HEK293 (cell line): ENCODE measurements at regions not wholly inside any gene's neighbourhood (a gene's known extent, or its start where the extent isn't known, plus 50 kb on each side); places are given as distances from the start of the nearest gene placed in this dataset.

Experiments used
- YY1 ChIP-seq: fragments of 450-650 bp; formaldehyde crosslinking; IDR thresholded peaks from 2 replicates; pipeline ENCODE4 v1.5.1; 2018; ENCODE audit warnings: missing biosample characterization, missing genetic modification characterization
- ZNF10 ChIP-seq: fragments of 450-650 bp; formaldehyde crosslinking; IDR thresholded peaks from 2 replicates; pipeline ENCODE4 v1.5.1; 2017; ENCODE audit warnings: missing biosample characterization, missing genetic modification characterization
- ZNF133 ChIP-seq: fragments of 450-650 bp; formaldehyde crosslinking; IDR thresholded peaks from 2 replicates; pipeline ENCODE4 v1.5.1; 2016; ENCODE audit warnings: missing biosample characterization, missing genetic modification characterization
- ZNF302 ChIP-seq: fragments of 450-650 bp; formaldehyde crosslinking; IDR thresholded peaks from 2 replicates; pipeline ENCODE4 v1.5.1; 2016; ENCODE audit warnings: missing biosample characterization, missing genetic modification characterization, low read depth
- ZNF324 ChIP-seq: fragments of 450-650 bp; formaldehyde crosslinking; IDR thresholded peaks from 2 replicates; pipeline ENCODE4 v1.5.1; 2016; ENCODE audit warnings: missing biosample characterization, missing genetic modification characterization
- ZNF404 ChIP-seq: fragments of 450-650 bp; formaldehyde crosslinking; IDR thresholded peaks from 2 replicates; pipeline ENCODE4 v1.5.1; 2017; ENCODE audit warnings: missing biosample characterization, missing genetic modification characterization
- ZNF658 ChIP-seq: fragments of 450-650 bp; formaldehyde crosslinking; IDR thresholded peaks from 2 replicates; pipeline ENCODE4; 2016; ENCODE audit warnings: missing biosample characterization, missing genetic modification characterization
- ZNF747 ChIP-seq: fragments of 450-650 bp; formaldehyde crosslinking; IDR thresholded peaks from 2 replicates; pipeline ENCODE4 v1.5.1; 2016; ENCODE audit warnings: missing biosample characterization, missing genetic modification characterization
- TF ChIP-seq, protein P1 (sequence below): fragments of 450-650 bp; IDR thresholded peaks from 2 replicates; pipeline ENCODE4 v1.5.1; 2018; ENCODE audit warnings: missing biosample characterization, missing genetic modification characterization
- TF ChIP-seq, protein P2 (sequence below): fragments of 450-650 bp; formaldehyde crosslinking; IDR thresholded peaks from 2 replicates; pipeline ENCODE4 v1.5.1; 2016; ENCODE audit warnings: missing biosample characterization, missing genetic modification characterization
- TF ChIP-seq, protein P3 (sequence below): fragments of 450-650 bp; formaldehyde crosslinking; IDR thresholded peaks from 2 replicates; pipeline ENCODE4 v1.5.1; 2016; ENCODE audit warnings: missing biosample characterization, missing genetic modification characterization
- TF ChIP-seq, protein P4 (sequence below): fragments of 450-650 bp; formaldehyde crosslinking; IDR thresholded peaks from 2 replicates; pipeline ENCODE4 v1.5.1; 2016; ENCODE audit warnings: missing biosample characterization, missing genetic modification characterization, low read depth

DNA sequence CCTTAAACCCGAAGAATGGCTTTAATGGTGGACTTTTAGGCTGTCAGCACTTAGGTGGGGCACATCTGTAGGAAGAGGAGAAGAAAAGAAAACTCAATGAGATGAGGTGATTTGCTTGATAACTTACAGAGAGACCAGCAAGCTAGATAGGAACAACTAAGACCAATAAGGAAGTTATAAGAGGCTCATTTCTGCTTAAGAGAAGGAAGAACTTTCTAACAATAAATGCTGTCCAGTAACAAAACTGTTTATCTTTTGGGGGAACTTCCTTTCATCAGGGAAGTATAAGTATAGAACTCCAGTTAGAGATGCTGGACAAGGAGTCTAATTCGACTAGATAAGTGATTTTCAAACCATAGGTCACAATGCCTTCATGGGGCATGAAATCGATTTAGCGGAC is 107.2 kb upstream of the SIRPA start:
- TF ChIP-seq, protein P1, sequence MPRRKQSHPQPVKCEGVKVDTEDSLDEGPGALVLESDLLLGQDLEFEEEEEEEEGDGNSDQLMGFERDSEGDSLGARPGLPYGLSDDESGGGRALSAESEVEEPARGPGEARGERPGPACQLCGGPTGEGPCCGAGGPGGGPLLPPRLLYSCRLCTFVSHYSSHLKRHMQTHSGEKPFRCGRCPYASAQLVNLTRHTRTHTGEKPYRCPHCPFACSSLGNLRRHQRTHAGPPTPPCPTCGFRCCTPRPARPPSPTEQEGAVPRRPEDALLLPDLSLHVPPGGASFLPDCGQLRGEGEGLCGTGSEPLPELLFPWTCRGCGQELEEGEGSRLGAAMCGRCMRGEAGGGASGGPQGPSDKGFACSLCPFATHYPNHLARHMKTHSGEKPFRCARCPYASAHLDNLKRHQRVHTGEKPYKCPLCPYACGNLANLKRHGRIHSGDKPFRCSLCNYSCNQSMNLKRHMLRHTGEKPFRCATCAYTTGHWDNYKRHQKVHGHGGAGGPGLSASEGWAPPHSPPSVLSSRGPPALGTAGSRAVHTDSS (tag by site-specific recombination): no peak
- TF ChIP-seq, protein P2, sequence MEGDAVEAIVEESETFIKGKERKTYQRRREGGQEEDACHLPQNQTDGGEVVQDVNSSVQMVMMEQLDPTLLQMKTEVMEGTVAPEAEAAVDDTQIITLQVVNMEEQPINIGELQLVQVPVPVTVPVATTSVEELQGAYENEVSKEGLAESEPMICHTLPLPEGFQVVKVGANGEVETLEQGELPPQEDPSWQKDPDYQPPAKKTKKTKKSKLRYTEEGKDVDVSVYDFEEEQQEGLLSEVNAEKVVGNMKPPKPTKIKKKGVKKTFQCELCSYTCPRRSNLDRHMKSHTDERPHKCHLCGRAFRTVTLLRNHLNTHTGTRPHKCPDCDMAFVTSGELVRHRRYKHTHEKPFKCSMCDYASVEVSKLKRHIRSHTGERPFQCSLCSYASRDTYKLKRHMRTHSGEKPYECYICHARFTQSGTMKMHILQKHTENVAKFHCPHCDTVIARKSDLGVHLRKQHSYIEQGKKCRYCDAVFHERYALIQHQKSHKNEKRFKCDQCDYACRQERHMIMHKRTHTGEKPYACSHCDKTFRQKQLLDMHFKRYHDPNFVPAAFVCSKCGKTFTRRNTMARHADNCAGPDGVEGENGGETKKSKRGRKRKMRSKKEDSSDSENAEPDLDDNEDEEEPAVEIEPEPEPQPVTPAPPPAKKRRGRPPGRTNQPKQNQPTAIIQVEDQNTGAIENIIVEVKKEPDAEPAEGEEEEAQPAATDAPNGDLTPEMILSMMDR (tag by site-specific recombination): no peak
- no peak for TF ChIP-seq ZNF747 (tag by site-specific recombination)
- TF ChIP-seq ZNF133 (tag by site-specific recombination): no peak
- TF ChIP-seq YY1 (tag by site-specific recombination): no peak
- no peak for TF ChIP-seq ZNF10 (tag by site-specific recombination)
- TF ChIP-seq ZNF658: no peak
- TF ChIP-seq ZNF404 (tag by site-specific recombination): no peak
- TF ChIP-seq, protein P3, sequence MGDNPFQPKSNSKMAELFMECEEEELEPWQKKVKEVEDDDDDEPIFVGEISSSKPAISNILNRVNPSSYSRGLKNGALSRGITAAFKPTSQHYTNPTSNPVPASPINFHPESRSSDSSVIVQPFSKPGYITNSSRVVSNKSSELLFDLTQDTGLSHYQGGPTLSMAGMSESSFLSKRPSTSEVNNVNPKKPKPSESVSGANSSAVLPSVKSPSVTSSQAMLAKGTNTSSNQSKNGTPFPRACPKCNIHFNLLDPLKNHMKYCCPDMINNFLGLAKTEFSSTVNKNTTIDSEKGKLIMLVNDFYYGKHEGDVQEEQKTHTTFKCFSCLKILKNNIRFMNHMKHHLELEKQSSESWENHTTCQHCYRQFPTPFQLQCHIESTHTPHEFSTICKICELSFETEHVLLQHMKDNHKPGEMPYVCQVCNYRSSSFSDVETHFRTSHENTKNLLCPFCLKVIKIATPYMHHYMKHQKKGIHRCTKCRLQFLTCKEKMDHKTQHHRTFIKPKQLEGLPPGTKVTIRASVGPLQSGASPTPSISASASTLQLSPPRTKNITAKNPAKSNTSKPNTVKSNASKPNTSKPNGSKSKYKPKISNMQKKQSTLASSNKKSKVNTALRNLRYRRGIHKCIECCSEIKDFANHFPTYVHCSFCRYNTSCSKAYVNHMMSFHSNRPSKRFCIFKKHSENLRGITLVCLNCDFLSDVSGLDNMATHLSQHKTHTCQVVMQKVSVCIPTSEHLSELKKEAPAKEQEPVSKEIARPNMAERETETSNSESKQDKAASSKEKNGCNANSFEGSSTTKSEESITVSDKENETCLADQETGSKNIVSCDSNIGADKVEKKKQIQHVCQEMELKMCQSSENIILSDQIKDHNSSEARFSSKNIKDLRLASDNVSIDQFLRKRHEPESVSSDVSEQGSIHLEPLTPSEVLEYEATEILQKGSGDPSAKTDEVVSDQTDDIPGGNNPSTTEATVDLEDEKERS: no peak
- no peak for TF ChIP-seq ZNF324
- TF ChIP-seq, protein P4, sequence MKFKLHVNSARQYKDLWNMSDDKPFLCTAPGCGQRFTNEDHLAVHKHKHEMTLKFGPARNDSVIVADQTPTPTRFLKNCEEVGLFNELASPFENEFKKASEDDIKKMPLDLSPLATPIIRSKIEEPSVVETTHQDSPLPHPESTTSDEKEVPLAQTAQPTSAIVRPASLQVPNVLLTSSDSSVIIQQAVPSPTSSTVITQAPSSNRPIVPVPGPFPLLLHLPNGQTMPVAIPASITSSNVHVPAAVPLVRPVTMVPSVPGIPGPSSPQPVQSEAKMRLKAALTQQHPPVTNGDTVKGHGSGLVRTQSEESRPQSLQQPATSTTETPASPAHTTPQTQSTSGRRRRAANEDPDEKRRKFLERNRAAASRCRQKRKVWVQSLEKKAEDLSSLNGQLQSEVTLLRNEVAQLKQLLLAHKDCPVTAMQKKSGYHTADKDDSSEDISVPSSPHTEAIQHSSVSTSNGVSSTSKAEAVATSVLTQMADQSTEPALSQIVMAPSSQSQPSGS (tag by site-specific recombination): no peak
- TF ChIP-seq ZNF302: no peak
